ENCODE measurements at regions not wholly inside any gene's neighbourhood (a gene's known extent, or its start where the extent isn't known, plus 50 kb on each side); places are given as distances from the start of the nearest gene placed in this dataset.
"Not testable (repeated sequence)": the region's sequence is repeated elsewhere in the genome, so short reads cannot be mapped to it uniquely, and the experiment has no call there.

DNA sequence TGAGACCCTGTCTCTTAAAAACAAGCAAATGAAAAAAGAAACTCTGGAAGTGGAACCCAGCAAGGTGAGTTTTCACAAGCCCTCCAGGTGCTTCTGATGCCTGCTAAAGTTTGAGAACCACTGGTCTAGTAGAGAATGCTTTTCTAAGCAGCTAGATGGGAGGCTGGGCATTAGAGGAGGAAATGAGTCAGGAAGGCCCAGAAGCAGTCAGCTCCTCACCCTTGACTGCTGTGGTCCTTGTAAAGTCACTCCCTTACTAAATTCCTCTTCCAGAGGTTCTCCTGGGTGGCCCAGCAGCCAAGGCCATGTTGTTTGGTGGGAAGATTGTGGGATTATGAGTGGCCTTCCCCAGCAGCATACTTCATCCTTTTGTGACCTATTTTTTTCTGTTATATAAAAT is 52.0 kb upstream of the FYN start:
- DNase-seq (ENCODE audit: low spot score): peak; percentile 65

- no peak for DNase-seq (ENCODE audit: low spot score)
These were observed 53.6 kb upstream of the FYN start for GRCh38 chr6:111926731-111927302.

DNA sequence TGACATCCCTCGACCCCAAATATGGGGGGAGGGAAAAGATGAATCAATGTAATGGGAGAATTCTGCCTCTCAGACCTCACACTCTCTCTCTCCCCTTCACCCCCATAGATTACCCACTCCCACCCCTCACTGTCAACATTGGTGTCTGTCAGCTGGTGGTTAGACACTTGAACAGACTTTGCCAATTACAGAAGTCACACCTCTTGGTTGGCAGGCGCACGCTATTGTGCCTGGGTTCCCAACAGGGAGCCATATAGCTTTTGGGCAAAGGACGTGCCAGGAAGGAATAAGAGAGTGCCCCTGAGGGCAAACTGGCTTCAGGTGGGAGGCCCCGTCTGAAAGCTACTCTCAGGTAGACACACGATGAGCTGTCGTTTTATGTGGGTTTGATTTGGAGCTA is 54.1 kb upstream of the FYN start:
- no peak for DNase-seq (ENCODE audit: low spot score)

GRCh38 chr6:111928139-111928538 is 54.9 kb upstream of the FYN start:
- DNase-seq (ENCODE audit: low spot score): no peak

GRCh38 chr6:111934611-111935010 is 61.4 kb upstream of the FYN start:
- DNase-seq (ENCODE audit: low spot score): not testable (repeated sequence)

DNA sequence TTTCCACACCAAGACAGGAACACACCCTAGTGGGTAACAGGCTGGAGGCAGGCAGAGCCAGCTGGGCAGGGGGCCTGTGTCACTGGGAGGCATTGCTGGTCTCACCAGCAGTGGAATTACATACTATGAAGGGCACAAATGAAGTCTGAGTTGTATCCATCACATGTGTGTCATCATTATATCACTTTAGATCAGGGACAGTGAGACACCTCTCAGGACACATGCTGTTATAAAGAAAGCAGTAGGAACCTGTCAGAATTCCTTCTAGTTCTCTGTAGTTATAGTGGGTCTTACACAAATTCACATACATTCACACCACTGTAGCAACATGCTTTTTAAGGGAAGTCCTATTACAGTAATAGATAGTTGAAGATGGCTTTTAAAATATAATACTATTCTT is 63.5 kb upstream of the FYN start:
- DNase-seq (ENCODE audit: low spot score): no peak

GRCh38 chr6:111938710-111939109 is 65.5 kb upstream of the FYN start:
- peak; percentile 30 for DNase-seq (ENCODE audit: low spot score)

- peak; percentile 30 for DNase-seq (ENCODE audit: low spot score)
These were observed 66.7 kb upstream of the FYN start for GRCh38 chr6:111939902-111940301.

DNA sequence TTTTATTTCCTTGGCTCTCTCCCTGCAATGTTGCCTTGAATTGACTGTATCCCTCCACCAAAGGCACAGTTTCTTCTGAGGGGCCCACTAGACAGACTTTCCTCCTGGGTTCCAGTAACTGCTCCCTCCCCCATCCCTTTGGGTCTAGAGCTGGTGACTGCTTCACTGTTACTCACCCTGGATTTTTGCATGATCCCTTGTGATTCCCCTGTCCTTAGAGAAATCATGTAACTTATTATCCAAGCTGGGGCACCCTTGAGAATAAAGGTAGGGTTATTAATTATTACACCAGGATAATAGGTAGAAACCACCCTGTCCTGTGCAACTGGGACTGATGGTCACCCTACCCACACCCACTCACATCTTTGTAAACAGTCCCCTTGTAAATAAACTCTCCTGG is 67.5 kb upstream of the FYN start:
- DNase-seq (ENCODE audit: low spot score): no peak

- no peak for DNase-seq (ENCODE audit: low spot score)
These were observed 68.6 kb upstream of the FYN start for GRCh38 chr6:111941686-111942330.

DNA sequence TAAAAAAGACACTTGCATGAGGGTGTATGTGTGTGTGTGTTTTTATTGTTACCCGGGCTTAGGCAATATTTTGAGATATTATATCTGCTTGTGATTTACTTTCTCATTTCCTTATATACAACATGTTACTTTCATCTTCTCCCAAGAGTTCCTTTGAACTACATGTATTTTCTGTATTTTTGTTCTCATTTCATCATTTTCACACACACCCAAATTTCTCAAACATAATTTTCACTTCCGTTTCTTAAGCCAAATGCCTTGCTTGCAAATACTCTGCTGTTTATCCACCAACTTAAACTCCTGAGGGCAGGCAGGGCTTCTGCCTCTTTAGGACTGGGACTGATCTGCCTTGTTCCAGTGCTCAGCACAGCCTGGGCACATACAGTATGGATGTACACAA is 69.3 kb upstream of the FYN start:
- no peak for DNase-seq (ENCODE audit: low spot score)

- DNase-seq (ENCODE audit: low spot score): no peak
These were observed 70.0 kb upstream of the FYN start for GRCh38 chr6:111943266-111943665.

DNA sequence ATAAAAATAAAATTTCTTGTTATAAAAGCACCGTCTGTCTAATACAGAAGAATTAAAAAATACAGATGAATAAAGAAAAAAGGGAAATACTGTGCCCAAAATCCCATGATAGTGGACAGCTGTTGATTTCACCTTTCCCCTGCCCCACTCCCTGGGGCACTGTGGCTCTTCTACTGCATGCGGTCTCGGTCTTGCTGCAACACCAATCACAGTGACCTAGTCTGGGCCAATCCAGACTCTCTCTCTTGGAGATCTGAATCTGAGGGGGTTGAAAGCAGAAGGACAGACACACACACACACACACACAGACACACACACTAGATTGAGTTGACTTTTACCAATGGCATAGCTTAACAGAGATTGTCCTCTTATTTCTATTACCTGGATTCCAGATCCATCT is 70.5 kb upstream of the FYN start:
- no peak for DNase-seq (ENCODE audit: low spot score)

GRCh38 chr6:111944541-111944940 is 71.3 kb upstream of the FYN start:
- DNase-seq (ENCODE audit: low spot score): no peak

DNA sequence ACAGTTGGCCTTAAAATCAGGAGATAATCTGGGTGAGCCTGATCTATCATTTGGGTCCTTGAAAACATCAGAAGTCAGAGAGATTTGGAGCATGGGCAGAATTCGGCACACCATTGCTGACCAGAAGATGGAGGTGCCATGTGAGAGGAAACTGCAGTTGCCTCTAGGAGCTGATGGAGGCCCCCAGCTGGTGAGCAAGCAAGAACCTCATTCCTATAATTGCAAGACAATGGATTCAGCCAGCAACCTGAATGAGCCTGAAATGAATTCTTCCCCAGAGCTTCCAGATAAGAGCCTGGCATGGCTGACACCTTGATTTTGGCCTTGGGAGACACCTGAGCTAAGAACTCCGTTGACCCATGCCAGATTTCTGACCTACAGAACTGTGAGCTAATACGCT is 76.3 kb upstream of the FYN start:
- no peak for DNase-seq (ENCODE audit: low spot score)

DNA sequence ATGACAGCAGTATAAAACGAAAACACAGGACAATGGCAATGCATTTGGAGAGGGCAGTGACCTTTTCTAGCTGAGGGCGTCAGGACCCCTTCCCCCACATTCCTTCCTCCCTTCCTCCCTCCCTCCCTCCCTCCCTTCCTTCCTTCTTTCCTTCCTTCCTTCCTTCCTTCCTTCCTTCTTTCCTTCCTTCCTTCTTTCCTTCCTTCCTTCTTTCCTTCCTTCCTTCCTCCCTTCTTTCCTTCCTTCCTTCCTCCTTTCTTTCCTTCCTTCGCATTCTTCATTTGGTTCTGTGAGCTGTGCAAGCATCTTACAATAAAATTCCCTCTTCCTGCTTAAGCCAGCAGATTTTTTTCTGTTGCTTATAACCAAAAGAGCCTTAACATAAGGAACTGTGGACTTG is 76.7 kb upstream of the FYN start:
- not testable (repeated sequence) for DNase-seq (ENCODE audit: low spot score)

GRCh38 chr6:111950661-111951496 is 77.6 kb upstream of the FYN start:
- no peak for DNase-seq (ENCODE audit: low spot score)

DNA sequence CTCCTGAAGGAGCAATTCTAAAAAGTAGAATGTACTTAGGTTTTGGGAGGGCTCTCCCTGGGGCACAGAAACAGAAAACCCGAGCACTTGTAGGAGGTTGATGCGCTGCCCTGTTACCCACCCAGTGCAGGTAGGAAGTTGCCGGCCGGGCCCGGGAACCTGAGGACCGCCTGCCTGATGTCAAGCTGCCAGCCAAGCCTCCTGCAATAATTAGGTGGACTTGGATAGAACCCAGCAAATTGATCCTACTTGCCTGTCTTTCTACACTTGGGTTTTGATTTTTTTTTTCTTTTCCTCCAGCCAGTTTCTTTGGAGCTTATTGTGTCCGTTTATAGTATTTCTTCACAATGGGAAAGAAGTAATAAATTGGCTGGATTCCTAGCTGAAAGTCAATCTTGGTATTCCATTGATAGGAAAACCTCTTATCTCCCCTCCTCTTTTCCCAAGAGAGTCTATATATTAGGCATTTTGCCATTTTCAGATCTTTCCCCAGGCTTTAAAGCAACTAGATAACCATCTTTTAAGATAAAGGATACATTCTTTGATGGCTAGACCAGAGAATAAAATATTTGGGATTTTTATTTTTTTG is 78.3 kb upstream of the FYN start:
- no peak for DNase-seq (ENCODE audit: low spot score)

GRCh38 chr6:111952274-111952673 is 79.0 kb upstream of the FYN start:
- DNase-seq (ENCODE audit: low spot score): no peak

DNA sequence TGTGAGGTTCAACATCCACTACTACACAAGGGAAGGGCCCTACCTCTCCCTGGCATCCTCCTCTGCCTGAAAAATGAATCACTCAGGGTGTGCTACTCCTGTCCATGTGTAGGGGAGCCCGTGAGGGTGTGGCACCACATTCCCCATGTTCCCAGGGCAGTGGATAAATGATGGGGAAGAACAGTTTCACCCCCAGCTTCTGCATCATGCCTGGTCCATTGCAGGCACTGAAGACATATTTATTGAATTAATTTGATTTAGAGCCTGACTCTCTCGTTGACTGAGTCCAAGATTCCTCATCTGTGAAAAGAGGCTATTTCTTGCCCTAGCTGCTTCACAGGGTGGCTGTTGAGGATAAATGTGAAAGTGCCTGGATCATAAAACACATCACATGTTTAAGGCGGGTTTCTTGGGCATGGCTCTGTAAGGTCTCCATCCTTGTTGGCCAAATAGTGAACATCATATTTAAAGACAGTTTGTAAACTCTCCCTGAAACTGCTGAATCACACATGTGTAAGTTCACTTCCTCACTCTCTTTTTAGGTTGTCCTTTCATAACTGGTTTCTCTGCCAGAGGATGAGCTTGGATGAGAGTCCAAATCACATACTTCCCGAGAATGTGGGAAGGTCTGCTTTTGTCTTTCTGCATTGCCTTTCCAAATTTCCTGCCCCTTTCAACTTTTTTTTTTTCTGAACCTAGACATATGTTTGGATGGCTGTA is 79.7 kb upstream of the FYN start:
- DNase-seq (ENCODE audit: low spot score): no peak

DNA sequence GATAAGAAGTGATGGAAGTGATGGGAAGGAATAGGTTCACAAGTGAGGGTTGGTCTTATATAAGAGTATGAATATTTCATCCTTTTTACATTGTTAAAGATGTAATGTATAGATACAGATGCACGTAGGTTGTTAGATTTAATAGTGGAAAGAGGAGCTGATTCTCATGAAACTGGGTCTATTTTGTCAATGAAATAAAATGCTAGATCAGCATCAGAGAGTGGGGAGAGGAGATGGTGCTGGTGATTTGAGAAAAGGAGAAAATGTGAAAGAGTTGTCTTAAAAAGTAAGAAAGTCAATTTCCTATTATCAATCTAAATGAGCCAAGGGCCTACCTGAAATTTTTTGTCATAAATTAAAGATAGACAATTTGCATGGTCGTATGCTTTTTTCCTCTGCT is 82.8 kb upstream of the FYN start:
- no peak for DNase-seq (ENCODE audit: low spot score)

DNA sequence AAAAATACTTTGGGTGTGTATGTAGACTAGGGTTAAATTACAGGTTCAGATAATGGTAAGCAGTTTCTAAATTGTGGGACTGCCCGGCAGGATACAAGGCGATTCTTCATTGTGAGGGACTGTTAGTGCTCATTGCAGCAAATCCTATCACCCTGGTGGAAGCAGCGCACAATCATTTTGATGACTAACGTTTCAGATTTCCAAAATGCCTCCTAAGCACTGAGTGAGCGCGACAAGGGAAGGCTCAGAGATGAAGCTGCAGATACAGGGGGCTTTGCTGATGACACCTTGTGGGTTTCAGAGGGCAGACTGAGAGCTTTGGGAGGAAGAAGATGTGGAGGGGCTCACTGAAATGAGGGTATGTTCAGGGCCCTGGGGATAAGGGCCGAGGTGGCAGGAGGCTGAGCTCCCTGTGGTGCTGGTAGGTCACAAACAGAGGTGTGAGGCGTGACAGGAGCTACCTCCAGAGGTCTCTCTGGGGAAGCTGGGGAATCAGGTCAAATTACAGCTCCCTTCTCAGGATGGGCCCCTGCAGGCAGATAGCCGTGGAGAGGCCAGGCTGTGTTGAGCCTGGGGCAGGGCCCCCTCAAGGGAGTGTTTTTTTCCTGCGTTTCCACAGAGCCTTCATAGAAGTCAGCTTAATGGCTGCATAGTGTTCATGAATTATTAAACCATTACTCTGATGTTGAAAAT is 84.5 kb upstream of the FYN start:
- no peak for DNase-seq (ENCODE audit: low spot score)

All from kidney capillary endothelial cell (primary cell).